AG20443 (cell line): ENCODE measurements at regions not wholly inside any gene's neighbourhood (a gene's known extent, or its start where the extent isn't known, plus 50 kb on each side); places are given as distances from the start of the nearest gene placed in this dataset.

ENCODE experiments used
- DNase-seq: peaks from one replicate; pipeline ENCODE4 v3.0.0; 2012; ENCODE audit warnings: low spot score, mixed read lengths

- DNase-seq: no peak
Observed at GRCh38 chr11:43261775-43262174, 50.0 kb upstream of the API5 start.
